ENCODE measurements at regions not wholly inside any gene's neighbourhood (a gene's known extent, or its start where the extent isn't known, plus 50 kb on each side); places are given as distances from the start of the nearest gene placed in this dataset.

DNA sequence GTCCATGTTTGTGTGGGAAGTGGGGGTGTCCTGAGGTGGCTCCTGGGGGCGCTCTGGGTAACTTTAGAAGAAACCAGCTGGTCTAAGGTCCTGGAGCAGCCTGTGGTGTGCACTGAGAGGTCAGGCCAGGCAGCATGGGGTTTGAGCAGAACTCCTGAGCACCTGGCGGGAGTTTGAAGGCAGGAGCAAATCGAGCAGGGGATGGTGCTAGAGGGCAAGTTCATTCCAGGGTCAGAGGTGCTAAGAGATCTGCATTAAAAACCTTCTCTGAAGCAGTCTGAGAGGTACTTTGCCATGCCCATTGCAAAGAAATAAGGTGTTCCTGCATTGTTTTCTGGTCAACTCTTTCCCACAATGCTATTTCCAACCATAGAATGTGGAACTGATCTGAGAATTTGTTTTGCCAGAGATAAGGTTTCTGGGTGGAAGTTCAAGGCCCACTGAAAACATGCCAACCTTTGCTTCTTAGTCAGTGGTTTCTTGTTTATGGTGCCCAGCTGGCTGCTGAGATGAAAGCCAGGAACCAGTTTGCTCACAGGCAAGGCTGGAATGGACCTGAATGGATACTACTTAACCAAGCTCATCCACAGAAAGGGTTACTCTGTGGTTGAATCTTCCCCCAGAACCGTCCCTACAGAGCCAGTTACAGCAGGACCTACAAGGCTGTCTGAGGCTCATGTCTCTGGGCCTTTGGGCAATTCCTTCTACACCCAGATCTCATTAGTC, 136.3 kb upstream of the TMEM72 start:
- no peak for DNase-seq (ENCODE audit: low read depth, low spot score)

DNA sequence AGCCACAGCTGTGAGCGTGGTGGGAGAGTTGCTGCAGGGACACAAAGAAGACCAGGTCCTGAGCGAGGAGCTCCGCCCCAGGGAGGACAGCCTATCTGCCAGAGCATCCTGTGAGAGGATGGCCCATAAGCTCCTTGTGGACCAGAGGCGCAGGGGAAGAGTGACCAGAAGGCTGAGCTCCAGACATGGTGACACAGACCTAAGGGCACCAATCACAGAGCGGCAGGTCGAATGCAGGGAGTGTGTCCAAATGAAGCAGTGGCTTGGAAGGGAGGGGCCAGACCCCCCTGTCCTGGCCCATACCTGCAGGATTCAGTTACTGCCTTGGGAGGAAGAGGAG, 135.8 kb upstream of the TMEM72 start:
- DNase-seq (ENCODE audit: low read depth, low spot score): no peak

DNA sequence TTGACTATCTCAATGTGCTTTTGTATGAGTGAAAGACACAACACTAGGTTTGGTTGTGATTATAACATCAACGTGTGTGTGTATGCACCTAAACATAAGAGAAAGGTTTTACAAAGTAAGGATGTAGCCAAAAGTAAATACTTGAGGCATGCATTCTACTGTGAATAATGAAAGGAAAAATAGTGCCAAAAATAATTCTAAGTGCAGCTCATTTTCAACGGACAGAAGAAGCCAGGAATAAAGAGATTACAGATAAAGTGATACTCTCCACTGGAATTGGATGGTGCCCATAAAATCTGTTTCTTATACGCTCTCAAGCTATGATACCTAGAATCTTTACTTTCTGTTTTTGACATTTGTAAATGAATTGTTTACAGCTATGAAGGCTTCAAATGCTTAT, 135.0 kb upstream of the TMEM72 start:
- no peak for DNase-seq (ENCODE audit: low read depth, low spot score)

DNA sequence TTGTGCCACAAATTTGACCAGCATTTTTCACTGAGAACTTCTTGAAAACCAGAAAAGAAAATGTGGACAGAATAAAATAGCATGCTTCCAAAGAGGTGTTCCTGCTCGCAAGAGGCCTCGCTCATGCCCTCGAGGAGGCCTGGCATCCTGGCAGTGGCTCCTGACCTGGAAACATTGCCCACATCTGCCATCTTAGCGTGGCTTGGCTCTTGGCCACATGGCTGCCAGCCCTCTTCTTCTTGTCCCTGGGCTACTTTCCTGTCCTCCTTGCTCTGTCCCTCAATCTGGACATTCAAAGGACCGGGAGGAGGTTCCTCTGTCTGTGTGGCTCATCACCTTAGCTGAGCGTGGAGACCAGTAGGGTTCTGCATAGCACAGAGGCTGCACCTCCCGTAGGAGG, 131.6 kb upstream of the TMEM72 start:
- DNase-seq (ENCODE audit: low read depth, low spot score): no peak

DNA sequence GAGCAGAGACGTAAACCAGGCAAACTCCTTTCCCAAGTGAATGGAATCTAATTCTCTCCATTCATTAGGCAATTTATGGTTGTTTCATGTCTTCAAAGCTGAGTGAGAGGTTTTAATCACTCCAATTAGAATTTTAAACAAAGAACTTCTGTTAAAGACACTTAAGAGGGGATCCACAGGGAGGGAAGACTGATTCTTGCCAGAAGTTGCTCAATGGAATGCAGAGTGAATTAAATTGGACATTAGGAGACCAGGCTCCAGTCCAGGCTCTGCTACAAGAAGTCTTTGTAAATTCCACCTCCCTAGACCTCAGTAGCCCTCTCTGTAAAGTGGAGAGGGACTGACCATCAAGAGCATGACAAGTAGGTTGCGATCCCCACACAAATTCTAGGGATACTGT, 130.7 kb upstream of the TMEM72 start:
- DNase-seq (ENCODE audit: low read depth, low spot score): no peak

DNA sequence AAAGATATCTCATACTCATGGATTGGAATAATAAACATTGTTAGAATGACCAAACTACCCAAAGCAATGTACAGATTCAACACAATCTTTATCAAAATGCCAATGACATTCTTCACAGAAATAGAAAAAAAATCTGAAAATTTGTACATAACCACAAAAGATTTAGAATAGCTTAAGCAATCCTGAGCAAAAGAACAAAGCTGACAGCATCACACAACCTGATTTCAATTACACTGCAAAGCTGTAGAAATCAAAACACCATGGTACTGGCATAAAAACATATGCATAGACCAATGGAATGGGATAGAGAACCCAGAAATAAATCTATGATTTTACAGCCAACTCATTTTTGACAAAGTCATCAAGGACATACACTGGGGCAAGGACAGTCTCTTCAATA, 130.0 kb upstream of the TMEM72 start:
- no peak for DNase-seq (ENCODE audit: low read depth, low spot score)

DNA sequence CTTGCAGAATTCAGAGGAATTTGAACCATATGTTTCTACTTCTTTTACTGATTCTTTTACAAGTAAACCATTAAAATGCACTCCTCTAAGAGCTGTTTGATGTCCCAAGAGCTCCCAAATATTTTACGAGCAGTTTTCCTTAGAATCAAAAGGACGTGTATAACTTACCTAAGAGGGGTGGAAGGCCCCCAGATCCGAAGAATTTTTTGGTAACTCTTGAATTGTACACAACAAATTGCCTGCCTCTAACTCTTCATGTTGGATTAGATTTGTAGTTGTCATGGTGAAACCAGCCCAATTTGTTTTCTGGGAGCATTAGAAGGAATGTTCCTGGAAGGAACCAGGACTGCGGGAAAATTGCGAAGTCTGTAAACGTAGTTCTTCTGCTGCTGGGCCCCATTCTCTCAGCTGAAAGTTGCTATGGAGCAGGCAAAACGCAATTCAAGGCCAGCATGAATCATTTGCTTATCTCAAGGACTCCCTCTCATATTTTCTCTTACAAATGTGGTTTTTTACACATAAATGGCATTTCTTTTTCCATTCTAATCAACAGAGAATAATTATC, 124.8 kb upstream of the TMEM72 start:
- DNase-seq (ENCODE audit: low read depth, low spot score): no peak

DNA sequence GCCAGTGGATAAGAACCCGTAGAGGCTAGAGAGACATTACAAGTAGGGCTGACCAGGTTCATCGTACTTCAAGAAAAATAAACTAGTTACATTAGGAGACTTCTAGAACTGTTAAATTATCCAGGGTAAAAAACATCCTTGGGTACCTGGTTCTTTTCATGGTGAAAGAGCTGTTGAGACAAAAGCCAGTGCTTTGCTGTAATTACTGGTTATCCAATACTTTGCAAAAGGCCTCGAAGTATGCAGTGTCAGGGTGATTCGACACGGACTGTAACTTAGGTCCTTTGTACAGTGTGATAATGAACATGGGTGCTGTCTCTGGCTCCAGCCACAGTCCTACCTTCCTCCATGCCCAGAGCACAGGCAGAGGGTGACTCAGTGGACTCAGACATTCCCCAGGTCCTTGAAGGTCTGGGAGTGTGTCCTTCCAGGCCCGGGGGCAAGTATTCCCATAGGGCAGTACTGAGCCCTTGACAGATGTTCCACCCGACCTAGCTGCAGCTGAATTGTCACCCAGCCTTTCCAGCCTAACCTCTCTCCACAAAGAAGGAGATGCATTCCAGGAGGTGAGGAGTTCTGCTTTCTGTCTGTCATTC, 123.6 kb upstream of the TMEM72 start:
- peak; percentile 63 for DNase-seq (ENCODE audit: low read depth, low spot score)

DNA sequence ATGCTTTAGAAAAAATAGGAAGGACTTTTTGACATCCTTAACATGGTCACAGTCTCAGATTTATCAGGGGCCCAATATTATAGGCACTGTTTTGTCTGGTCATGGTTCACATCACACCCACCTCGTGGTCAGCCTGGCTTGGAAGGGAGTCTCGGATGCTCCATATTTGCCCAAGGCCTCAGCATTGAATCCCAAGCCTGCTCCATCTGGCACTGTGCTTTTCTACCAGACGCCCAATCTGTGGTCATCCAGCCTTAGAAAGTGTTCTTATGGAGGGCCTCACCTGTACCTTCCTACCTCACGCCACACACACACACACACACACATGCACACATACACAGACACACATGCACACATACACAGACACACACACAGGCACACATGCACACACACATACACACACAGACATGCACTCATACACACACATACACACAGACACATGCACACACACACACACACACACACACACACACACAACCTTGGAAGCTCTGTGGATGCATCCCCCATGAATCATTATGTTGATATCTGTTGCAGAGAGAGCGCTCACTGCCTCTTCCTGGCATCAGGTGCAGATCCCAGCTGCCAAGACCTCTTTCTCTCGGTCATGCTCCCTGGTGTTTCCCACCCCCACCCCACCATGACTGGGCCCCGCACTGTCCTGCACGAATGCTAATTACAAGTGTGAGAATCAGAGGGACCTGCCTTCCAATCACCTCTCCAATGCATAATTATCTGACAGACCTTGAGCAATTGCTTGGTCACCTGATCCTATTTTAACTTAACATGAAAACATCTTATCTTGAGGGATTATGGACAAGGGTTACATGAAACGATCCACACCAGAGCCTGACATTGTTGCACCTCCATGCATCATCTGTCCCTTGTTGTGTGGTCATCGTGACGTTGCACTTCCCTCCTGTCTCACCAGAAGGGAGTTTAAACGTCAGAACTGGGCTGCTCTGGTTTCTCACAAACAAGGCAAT, 122.7 kb upstream of the TMEM72 start:
- DNase-seq (ENCODE audit: low read depth, low spot score): no peak

DNA sequence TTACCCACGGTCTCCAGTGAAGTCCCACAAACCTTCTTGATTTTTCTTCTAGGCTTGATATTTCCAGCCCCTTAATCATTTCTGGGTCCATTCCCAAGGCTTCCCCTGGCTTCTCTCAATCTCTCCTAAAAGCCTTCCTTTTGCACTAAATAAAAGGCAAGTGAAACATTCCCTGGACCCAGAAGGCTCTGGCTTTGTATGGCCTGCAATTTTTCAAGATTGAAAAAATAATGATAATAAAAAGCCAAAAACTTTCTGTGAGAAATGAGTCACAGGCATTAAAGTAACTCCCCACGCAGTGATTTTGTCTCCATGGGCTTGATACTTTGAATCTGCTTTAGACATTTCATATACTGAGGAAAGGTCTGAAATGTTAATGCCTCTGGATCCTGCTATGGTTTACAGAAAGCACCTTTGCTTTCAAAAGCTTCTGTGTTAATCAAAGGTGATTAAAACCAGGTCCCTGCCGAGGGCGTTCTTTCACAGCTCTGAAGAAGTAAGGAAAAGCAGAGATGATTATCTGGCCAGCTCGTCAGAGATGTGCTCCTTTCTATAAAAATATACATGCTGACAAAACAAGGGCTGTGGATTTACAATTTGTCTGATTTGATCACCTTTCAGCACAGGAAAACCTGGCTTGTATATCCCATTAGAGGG, 118.9 kb upstream of the TMEM72 start:
- no peak for DNase-seq (ENCODE audit: low read depth, low spot score)

DNA sequence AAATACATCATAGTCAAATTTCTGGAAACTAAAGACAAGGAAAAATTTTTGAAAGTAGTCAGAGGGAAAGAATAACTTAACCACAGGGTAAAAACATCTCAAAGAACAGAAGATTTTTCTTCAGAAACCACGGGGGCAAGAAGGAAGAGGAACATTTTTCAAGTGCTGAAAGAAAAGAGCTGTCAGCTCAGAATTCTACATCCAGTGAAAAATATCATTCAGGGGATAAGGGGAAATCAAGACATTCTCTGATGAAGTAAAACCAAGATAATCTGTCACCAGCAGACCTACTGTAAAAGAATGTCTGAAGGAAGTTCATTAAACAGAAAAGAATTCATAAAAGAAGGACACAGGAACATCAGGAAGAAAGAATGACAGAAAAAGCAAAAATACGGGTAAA, 111.2 kb upstream of the TMEM72 start:
- no peak for DNase-seq (ENCODE audit: low read depth, low spot score)

DNA sequence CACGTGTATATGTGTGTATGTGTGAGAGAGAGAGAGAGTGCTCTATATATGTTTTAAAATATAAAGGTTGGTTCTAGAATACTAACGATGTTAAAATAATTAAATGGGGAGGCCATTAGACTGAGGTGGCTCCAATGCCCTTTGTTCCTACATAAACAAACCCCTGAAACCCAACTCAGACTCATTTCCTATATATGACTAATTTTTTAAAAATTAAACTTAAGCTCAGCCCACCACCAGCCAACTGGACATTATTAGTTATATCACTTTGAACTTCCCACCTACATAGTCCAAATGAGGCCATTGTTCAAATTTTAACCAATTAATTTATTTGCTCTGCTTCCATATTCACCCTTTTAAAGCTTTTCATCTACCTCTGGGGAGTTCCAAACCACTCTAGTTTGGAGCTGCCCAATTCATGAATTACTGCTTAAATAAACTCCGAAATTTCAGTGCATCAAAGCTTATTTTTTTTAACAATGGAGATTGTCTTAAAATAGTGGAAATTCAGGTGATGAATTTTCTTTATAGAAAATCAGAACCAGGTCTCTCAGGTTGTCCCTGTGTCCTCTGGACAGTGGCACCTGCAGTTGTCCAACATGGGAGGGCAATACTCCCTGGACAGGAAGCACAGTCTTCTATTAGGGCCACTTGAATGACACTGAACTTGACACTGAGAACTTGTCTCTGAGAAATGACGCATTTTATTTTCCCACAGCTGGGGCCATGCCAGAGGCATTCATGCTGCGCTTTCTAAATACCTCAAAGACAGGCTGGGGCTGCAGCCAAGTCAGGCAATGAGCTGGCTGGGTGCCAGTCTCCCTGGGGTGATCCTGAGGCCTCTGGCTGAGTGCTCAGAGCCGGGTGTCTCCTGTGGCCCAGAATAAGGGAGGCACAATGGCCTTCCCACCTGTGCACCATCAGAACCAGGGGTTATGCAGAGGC, 109.5 kb upstream of the TMEM72 start:
- DNase-seq (ENCODE audit: low read depth, low spot score): no peak

DNA sequence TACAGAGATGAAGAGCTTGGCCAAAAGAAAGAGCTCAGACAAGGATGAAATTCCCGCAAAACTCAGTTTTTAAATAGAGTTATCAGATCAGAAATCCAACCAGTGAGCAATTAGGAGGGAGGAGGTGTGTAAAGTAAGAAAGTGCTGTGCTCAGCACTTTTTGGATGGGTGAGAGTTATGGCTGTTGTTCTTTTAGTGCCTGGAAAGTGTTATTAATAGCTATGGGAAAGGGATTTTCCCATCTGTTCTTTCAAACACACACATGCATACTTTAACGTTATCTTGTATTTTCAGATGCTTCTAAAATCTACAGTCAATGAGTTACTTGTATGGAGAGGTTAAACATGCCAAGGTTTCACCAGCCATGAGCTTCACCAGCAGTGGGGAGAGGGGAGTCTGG, 107.3 kb upstream of the TMEM72 start:
- no peak for DNase-seq (ENCODE audit: low read depth, low spot score)

DNA sequence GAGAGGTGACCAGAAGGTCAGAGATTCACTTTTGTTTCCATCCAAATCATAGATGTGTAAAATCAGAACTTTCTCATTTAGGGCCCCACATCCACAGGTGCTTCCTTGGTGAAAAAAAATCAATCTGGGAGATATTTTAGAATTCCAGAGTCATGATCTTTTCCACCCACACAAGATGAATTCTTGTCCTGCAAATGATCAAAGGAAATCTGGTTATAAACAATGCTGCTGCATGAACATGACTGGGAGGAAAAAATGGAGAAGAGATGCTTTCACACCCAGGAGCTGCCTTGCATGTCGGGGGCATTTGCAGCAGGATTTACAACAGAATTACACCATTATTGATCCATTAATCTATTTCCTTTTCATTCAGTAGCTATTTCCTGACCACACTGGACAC, 106.5 kb upstream of the TMEM72 start:
- DNase-seq (ENCODE audit: low read depth, low spot score): no peak

DNA sequence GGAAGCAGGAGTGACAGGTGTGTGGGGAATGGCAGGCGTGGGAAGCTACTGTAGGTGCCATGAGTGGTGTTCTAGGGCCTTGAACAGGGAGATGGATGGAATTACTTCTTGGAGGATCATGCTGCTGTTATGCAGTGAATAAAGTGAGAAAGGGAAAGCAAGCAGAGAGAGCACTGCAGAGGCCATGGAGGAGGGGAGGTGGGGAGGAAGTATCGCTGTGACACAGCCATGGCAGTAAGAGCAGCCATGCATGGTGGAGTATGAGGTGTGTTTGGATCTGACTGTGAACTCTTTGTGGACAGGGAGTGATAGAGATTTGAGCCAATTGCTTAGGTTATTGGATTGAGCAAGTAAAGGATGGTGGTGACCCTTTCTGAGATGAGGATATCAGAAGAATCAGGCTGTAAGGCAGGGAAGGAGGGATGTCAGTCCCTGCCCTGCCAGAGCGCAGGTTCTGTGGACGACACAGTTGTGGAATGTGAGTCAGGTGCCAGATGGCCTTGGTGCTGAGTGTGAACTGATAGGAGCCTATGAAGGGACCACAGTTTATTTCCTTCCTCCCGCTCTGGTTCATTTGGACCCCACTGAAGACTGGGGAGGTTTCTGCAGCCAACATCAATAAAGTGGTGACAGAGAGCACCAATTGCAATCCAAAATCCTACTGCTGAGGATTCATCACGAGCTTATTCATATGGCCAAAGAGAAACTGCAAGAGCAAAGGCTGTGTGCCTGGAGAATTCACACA, 105.5 kb upstream of the TMEM72 start:
- DNase-seq (ENCODE audit: low read depth, low spot score): no peak

DNA sequence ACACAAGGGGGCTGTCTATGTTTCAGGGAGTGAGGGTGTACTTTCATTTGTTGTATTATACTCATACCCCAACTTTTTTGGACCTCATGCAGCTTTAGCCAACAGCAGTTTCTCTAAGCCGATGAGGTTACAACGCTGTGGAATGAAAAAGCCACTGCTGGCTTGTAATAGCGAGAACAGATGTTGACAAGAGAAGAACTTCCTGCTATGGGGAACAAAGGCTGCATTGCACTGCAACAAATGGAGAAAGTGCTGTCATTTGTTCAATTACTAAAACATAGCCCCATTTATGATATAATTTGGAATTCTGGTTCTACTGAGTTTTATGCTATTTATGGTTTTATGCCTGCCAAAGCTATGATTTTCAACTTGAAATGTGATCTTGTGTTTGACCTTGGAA, 104.2 kb upstream of the TMEM72 start:
- DNase-seq (ENCODE audit: low read depth, low spot score): no peak

DNA sequence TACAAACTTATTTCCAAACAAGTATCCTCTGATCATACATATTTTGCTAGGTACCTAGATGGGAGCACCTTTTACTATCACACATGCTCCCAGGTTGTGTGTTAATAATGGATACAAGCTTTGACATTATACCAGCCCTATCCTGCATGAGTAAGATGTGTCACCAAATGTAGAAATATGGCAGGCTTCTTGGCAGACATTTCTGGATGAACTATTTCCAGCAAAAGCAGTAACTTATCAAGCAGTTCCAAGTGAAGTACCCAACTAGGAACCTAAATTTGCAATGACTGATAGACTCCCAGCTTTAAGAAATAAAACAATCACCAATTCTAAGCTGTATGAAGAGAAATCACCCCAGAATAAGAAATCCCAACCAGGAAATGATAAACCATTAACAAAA, 103.7 kb upstream of the TMEM72 start:
- no peak for DNase-seq (ENCODE audit: low read depth, low spot score)

DNA sequence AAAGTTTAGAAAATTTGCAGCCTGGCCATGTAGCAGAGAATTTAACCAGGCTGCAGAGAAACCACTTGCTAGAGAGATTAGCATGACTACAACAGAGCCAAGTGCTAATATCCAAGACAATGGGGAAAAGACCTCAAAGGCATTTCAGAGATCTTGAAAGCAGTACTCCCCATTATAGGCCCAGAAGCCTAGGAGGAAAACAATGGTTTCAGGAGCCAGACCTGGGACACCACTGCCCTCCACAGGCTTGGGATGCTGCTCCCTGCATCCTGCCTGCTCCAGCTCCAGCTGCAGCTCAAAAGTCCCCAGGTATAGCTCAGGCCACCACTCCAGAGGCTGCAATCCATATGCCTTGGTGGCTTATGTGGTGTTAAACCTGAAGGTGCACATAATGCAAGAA, 101.5 kb upstream of the TMEM72 start:
- DNase-seq (ENCODE audit: low read depth, low spot score): peak; percentile 91

DNA sequence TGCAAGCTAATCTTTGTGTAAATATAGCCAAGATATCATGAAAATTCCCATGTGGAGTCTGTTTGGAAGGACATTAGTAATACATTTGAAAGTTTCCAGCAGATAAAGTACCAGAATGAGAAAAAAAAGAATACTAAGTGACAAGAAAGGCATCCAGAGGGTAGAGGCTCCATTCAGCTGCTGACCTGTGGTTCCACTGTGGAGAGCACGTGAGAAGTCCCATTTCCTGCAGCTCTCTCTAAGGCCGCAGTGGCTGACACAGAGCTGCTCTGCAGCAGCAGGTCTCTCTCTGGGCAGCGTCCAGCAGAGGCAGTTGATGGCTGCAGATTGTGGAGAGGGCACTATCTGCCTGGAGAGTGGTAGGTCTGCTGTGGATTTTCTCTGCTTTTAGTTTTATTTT, 100.1 kb upstream of the TMEM72 start:
- DNase-seq (ENCODE audit: low read depth, low spot score): no peak

DNA sequence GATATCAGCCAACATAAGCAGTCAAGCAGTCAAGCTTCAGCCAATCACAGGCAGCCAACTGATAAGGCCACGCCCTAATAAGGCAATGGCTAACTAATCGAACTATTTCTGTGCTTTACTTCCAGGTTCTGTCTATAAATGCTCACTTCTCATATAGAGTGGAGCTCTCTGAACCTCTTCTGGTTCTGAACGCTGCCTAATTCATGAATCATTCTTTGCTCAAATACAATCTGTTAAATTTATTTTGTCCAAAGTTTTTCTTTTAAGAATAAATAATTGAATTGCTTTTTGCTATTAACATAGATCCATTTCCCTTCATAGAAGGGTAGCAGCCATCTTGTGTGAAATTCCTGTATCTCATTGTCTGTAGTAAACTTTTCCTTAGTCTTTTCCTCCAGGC, 97.9 kb upstream of the TMEM72 start:
- DNase-seq (ENCODE audit: low read depth, low spot score): no peak

All from ELF-1 (cell line).